Coronary artery (tissue), 2 donors: ENCODE measurements at regions not wholly inside any gene's neighbourhood (a gene's known extent, or its start where the extent isn't known, plus 50 kb on each side); places are given as distances from the start of the nearest gene placed in this dataset.
"Not testable (repeated sequence)": the region's sequence is repeated elsewhere in the genome, so short reads cannot be mapped to it uniquely, and the experiment has no call there.

ENCODE experiments used
- DNase-seq: peaks from one replicate; pipeline ENCODE4 v3.0.0-alpha.2; 2017; ENCODE audit warnings: low spot score
- H3K27ac ChIP-seq, 2 donors: fragments of 200-600 bp; sonication (generic); one replicate each; pipeline ENCODE4 v1.5.1; 2016 to 2019
- H3K4me3 ChIP-seq: fragments of 200-600 bp; sonication (generic); 2 replicates; pipeline ENCODE4 v1.5.1; 2016; ENCODE audit warnings: mild to moderate bottlenecking, moderate library complexity
- TF ChIP-seq, protein P1 (sequence below): fragments of 200-600 bp; sonication (generic); IDR thresholded peaks from one replicate; pipeline ENCODE4 v1.5.1; 2019; ENCODE audit warnings: antibody characterized with exemption

DNA sequence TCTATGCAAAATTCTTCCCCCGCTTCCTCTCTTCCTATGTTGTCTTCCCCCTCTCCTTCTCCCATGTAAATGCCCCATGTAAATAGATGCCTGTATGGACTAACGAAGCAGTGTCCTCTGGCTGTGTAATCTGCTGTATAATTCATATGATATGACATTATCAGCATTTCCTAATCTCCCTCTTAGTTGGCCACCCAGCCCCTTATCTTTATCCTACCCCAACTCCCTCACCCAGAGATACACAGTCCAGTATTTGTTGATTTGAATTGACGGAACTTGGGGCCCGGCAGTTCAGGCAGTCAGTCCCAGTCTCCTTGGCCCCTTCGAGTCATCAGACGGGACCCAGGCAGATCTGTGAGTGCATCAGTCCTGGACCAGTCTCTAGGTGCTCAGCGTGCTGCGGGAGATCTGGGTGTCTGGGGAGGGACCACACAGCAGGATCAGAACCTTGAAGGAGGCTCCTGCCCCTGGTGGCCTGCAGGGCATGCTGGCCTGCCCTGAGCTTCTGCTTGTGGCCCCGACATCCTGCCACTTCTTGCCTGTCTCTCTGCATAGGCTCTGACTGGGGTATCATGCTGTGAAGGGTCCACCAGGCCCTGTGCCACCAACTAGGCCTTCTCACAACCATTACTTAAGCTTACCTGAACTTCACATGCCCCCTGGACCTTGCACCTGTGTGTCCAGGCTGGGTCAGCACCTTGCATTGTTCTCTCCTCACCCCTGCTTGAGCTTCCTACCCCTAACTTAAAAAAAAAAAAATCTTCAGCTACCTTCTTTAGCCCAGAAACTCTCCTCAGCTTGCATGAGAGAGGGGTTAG, 88.1 kb upstream of the ATL2 start:
- TF ChIP-seq, protein P1, sequence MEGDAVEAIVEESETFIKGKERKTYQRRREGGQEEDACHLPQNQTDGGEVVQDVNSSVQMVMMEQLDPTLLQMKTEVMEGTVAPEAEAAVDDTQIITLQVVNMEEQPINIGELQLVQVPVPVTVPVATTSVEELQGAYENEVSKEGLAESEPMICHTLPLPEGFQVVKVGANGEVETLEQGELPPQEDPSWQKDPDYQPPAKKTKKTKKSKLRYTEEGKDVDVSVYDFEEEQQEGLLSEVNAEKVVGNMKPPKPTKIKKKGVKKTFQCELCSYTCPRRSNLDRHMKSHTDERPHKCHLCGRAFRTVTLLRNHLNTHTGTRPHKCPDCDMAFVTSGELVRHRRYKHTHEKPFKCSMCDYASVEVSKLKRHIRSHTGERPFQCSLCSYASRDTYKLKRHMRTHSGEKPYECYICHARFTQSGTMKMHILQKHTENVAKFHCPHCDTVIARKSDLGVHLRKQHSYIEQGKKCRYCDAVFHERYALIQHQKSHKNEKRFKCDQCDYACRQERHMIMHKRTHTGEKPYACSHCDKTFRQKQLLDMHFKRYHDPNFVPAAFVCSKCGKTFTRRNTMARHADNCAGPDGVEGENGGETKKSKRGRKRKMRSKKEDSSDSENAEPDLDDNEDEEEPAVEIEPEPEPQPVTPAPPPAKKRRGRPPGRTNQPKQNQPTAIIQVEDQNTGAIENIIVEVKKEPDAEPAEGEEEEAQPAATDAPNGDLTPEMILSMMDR: no peak
- Histone ChIP-seq H3K27ac (peak overlapping the region in 1 of 2 donors; percentile 74), H3K4me3 (no peak overlapping the region)
- DNase-seq: no peak

DNA sequence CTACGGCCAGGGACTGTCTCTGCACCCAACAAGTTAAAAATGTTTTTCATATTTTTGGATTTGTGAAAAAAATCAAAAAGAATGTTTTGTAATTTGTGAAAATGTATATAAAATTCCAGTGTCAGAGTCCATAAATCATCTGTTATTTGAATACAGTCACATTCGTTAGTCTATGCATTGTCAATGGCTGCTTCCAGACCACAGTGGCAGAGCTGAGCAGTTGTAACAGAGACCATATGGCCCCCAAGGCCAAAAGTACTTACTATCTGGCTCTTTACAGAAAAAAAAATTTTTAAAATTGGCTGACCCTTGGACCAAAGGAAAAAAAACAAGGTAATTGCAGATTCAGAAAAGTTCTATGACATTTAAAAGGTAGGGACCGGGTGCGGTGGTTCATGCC, 86.7 kb upstream of the ATL2 start:
- TF ChIP-seq, protein P1: no peak
- DNase-seq: no peak
- no peak overlapping the region for H3K4me3 ChIP-seq
- H3K27ac ChIP-seq: no peak overlapping the region

DNA sequence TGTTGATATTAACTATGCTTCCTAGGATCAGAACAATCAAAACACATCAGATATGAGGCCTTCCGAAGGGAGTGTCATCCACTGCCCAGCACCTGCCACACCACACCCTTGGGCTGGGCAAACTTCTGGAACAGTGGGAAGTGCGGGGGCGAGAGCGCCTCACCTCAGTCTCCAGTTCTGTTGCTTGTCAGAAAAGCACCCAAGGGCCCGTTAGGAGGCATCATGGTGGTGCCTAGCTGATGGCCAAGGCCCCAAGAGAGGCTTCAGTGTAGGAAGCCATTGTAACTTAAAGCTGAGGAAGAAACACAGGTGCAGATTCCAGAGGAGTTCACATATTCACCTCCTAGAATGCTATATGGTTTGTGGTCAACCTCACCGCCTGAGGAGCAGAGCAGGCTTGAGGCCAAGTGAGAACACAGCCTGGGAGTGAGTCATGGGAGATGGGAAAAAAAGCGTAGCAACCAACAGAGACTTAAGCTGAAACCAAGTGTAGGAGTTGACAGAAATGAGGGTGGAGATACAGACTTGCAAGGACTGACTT, 85.1 kb upstream of the ATL2 start:
- H3K27ac ChIP-seq: no peak overlapping the region
- no peak overlapping the region for H3K4me3 ChIP-seq
- TF ChIP-seq, protein P1: no peak
- DNase-seq: no peak

DNA sequence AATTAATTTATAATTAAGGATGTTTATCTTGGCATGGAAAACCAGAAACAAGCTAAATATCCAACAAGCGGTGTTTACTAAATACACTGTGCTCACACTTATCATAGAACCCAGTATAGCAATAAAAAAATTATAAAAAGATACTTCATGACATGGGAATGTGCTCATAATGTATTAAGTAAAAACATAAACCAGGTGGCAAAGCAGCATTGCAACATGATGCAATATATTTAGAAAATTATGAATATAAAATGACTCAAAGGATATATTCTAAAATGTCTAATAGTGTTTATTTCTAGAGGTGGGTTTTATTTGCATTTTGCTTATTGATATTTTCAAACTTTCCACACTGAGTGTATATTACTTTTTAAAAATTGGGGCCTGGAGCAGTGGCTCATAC, 84.4 kb upstream of the ATL2 start:
- TF ChIP-seq, protein P1: no peak
- H3K27ac ChIP-seq: no peak overlapping the region
- DNase-seq: no peak
- no peak overlapping the region for H3K4me3 ChIP-seq

DNA sequence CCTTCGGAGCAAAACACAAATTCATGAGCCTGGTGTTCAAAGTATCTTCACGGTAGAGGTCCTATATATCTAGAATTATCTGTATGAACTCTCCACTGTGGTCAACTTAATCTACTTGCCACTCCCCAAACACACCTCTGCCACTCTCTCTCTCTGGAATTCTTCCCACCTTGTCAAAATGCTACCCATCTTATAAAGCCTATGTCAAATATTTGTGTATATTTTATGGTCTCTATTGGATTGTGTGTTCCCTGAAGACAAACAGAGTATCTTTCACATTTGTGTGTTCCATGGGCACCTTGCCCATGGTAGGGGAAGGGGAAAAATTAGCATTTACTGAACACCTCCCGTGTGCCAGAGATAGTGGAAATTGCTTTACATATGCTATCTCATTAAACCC, 83.2 kb upstream of the ATL2 start:
- TF ChIP-seq, protein P1: no peak
- H3K27ac ChIP-seq: no peak overlapping the region
- DNase-seq: no peak
- no peak overlapping the region for H3K4me3 ChIP-seq

DNA sequence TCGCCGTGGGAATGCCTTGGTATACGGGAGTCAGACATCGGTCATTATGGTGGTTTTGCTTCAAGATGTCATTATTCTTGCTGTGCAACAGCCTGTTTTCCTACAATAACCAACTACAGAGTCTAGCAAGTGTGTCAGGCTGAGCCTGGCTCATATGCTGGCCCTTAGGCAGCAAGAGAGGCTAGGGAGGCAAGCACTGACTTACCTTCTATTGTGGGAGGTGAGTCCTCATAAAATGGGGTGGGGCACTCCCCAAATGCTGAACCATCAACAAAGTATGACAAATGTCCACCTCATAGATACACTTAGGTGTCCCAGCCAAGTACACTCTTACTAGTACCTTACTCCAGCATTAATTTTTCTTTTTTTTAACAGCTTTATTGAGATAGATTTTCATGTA, 77.0 kb upstream of the ATL2 start:
- TF ChIP-seq, protein P1: no peak
- Histone ChIP-seq H3K4me3 (no peak overlapping the region), H3K27ac (no peak overlapping the region)
- DNase-seq: no peak

DNA sequence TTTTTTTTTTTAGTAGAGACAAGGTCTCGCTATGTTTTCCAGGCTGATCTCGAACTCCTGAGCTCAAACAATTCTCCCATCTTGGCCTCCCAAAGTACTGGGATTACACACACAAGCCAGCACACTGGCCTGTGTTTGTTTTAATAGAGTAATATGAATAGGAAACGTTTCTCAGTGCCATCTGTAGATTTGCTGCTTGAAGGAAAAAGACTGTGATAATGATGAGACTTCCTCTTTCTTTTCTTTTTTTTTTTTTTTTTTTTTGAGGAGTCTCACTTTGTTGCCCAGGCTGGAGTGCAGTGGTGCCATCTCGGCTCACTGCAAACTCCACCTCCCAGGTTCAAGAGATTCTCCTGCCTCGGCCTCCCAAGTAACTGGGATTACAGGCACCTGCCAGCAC, 74.7 kb upstream of the ATL2 start:
- not testable (repeated sequence) for H3K27ac ChIP-seq, DNase-seq, H3K4me3 ChIP-seq
